Erythroblast (primary cell): ENCODE measurements at regions not wholly inside any gene's neighbourhood (a gene's known extent, or its start where the extent isn't known, plus 50 kb on each side); places are given as distances from the start of the nearest gene placed in this dataset.
"Not testable (repeated sequence)": the region's sequence is repeated elsewhere in the genome, so short reads cannot be mapped to it uniquely, and the experiment has no call there.

ENCODE experiments used
- GATA1 ChIP-seq: IDR thresholded peaks from 2 replicates; pipeline ENCODE4 v1.6.1; 2011; ENCODE audit warnings: low read depth, mild to moderate bottlenecking, control low read depth, low read length, moderate library complexity
- POLR2A ChIP-seq: IDR thresholded peaks from 2 replicates; pipeline ENCODE4 v1.6.1; 2011; ENCODE audit warnings: mild to moderate bottlenecking, low read length

DNA sequence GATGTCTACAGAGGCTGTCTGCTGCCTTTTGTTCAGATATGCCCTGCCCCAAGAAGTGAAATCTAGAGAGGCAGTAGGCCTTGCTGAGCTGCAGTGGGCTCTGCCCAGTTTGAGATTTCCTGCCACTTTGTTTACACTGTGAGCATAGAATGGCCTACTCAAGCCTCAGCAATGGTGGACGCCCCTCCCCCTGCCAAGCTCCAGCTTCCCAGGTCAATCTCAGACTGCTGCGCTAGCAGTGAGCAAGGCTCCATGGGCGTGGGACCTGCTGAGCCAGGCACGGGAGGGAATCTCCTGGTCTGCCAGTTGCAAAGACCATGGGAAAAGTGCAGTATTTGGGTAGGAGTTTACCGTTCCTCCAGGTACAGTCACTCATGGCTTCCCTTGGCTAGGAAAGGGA, 101.8 kb upstream of the ALG10 start:
- TF ChIP-seq GATA1, POLR2A: not testable (repeated sequence)
